SK-N-SH (cell line): ENCODE measurements at regions not wholly inside any gene's neighbourhood (a gene's known extent, or its start where the extent isn't known, plus 50 kb on each side); places are given as distances from the start of the nearest gene placed in this dataset.

ENCODE experiments used
- CTCF ChIA-PET: fragments of 300-600, 350-600 bp; formaldehyde crosslinking; extraction: SDS; loops from one replicate; lab custom pipeline; 2021; lab: Yijun Ruan, JAX
- POLR2A ChIA-PET: fragments of 350-600 bp; sonication (Branson Sonifier 250); formaldehyde crosslinking; extraction: SDS; loops from one replicate; lab custom pipeline; 2020; ENCODE audit warnings: antibody characterized with exemption, inconsistent platforms; lab: Yijun Ruan, JAX
- DNase-seq: peaks from one replicate; pipeline ENCODE4 v3.0.0; 2012
- H2AFZ ChIP-seq: fragments of 200-600 bp; sonication (generic); 2 replicates; pipeline ENCODE4 v1.8.1; 2016; ENCODE audit warnings: antibody characterized with exemption, mild to moderate bottlenecking, low read depth
- H3F3A ChIP-seq: fragments of 200-600 bp; sonication (generic); replicated peaks from 2 replicates; pipeline ENCODE3; 2016; ENCODE audit warnings: antibody characterized with exemption, mild to moderate bottlenecking; ENCODE audit not compliant: insufficient read depth
- H3K27ac ChIP-seq, 2 experiments: fragments of 200-500 bp in 1 of 2; fragments of 200-600 bp in 1 of 2; sonication (Bioruptor generic) in 1 of 2; sonication (generic), shearing (Covaris generic) in 1 of 2; 2 replicates each; pipeline versions ENCODE4 v1.5.1 to v1.6.1; 2014 to 2016; ENCODE audit warnings: low read depth in 2 of 2, inconsistent platforms in 1 of 2, low read length in 1 of 2, mild to moderate bottlenecking in 1 of 2, mixed read lengths in 1 of 2
- H3K27me3 ChIP-seq: fragments of 200-600 bp; sonication (generic), shearing (Covaris generic); 2 replicates; pipeline ENCODE4 v1.6.1; 2016; ENCODE audit warnings: mixed run types; ENCODE audit not compliant: insufficient read depth
- H3K36me3 ChIP-seq, 2 experiments: fragments of 200-500 bp in 1 of 2; fragments of 200-600 bp in 1 of 2; sonication (Bioruptor generic) in 1 of 2; sonication (generic) in 1 of 2; replicated peaks in 1 of 2; 2 replicates each; pipeline versions ENCODE3 to v1.5.1; 2014 to 2016; ENCODE audit warnings: low read length in 1 of 2, mild to moderate bottlenecking in 1 of 2; ENCODE audit not compliant: insufficient read depth in 2 of 2, control insufficient read depth in 1 of 2
- H3K4me1 ChIP-seq, 2 experiments: fragments of 200-500 bp in 1 of 2; fragments of 200-600 bp in 1 of 2; sonication (Bioruptor generic) in 1 of 2; sonication (generic), shearing (Covaris generic) in 1 of 2; 2 replicates each; pipeline versions ENCODE4 v1.5.1 to v1.6.1; 2014 to 2016; ENCODE audit warnings: low read depth in 1 of 2, low read length in 1 of 2, mixed run types in 1 of 2; ENCODE audit not compliant: insufficient read depth in 2 of 2, control insufficient read depth in 1 of 2
- H3K4me2 ChIP-seq: fragments of 200-600 bp; sonication (generic), shearing (Covaris generic); 2 replicates; pipeline ENCODE4 v1.6.1; 2017; ENCODE audit warnings: mixed run types
- H3K4me3 ChIP-seq, 2 experiments: fragments of 200-500 bp in 1 of 2; fragments of 200-600 bp in 1 of 2; sonication (Bioruptor generic) in 1 of 2; sonication (generic), shearing (Covaris generic) in 1 of 2; 2 replicates each; pipeline versions ENCODE4 v1.5.1 to v1.8.1; 2014 to 2016; ENCODE audit warnings: low read depth in 2 of 2, inconsistent platforms in 1 of 2, low read length in 1 of 2, mild to moderate bottlenecking in 1 of 2, mixed read lengths in 1 of 2, moderate library complexity in 1 of 2
- H3K79me2 ChIP-seq: fragments of 200-600 bp; sonication (generic); 2 replicates; pipeline ENCODE4 v1.8.1; 2017; ENCODE audit warnings: mild to moderate bottlenecking; ENCODE audit not compliant: insufficient read depth
- H3K9ac ChIP-seq: fragments of 200-600 bp; sonication (generic); 2 replicates; pipeline ENCODE4 v1.6.1; 2017; ENCODE audit warnings: mixed run types
- H3K9me2 ChIP-seq: fragments of 200-600 bp; sonication (generic); 2 replicates; pipeline ENCODE4 v1.6.1; 2017; ENCODE audit warnings: mixed run types
- H3K9me3 ChIP-seq: fragments of 200-600 bp; sonication (generic); 2 replicates; pipeline ENCODE4 v1.6.1; 2017; ENCODE audit warnings: mixed run types, mild to moderate bottlenecking, moderate library complexity
- H4K20me1 ChIP-seq: fragments of 200-600 bp; sonication (generic); 2 replicates; pipeline ENCODE4 v1.6.1; 2017; ENCODE audit warnings: mild to moderate bottlenecking, mixed run types; ENCODE audit not compliant: insufficient read depth
- CHD2 ChIP-seq: fragments of 150-350 bp; IDR thresholded peaks from 2 replicates; pipeline ENCODE4 v1.6.1; 2018; ENCODE audit warnings: low read length; ENCODE audit not compliant: partially characterized antibody
- ELF1 ChIP-seq: IDR thresholded peaks from 2 replicates; pipeline ENCODE4 v1.4.0; 2012
- EZH2phosphoT487 ChIP-seq: fragments of 200-600 bp; sonication (generic); IDR thresholded peaks from 2 replicates; pipeline ENCODE4 v1.6.1; 2017; ENCODE audit warnings: low read depth, mixed run types, mild to moderate bottlenecking, antibody characterized with exemption, moderate library complexity, borderline replicate concordance
- GABPA ChIP-seq: IDR thresholded peaks from 2 replicates; pipeline ENCODE4 v1.4.0; 2012; ENCODE audit warnings: low read depth, mild to moderate bottlenecking
- GATA2 ChIP-seq: sonication (generic); formaldehyde crosslinking; IDR thresholded peaks from 2 replicates; pipeline ENCODE4 v1.5.0; 2020; ENCODE audit warnings: mild to moderate bottlenecking, missing genetic modification reagents
- JUND ChIP-seq: IDR thresholded peaks from 2 replicates; pipeline ENCODE4 v1.4.0; 2012
- MXI1 ChIP-seq: IDR thresholded peaks from 2 replicates; pipeline ENCODE4 v1.6.1; 2012; ENCODE audit warnings: mild to moderate bottlenecking, low read depth, low read length, improper control_type of control experiment
- NFIC ChIP-seq: IDR thresholded peaks from 2 replicates; pipeline ENCODE4 v1.4.0; 2012; ENCODE audit warnings: borderline replicate concordance
- RFX5 ChIP-seq: IDR thresholded peaks from 2 replicates; pipeline ENCODE4 v1.6.1; 2012; ENCODE audit warnings: mild to moderate bottlenecking, improper control_type of control experiment, low read length
- RXRA ChIP-seq: IDR thresholded peaks from 2 replicates; pipeline ENCODE4 v1.4.0; 2012; ENCODE audit warnings: low read depth, mild to moderate bottlenecking, borderline replicate concordance
- SIN3A ChIP-seq: IDR thresholded peaks from 2 replicates; pipeline ENCODE4 v1.6.1; 2012; ENCODE audit warnings: low read depth, mild to moderate bottlenecking, low read length, moderate library complexity, borderline replicate concordance
- SMC3 ChIP-seq: IDR thresholded peaks from 2 replicates; pipeline ENCODE4 v1.6.1; 2012; ENCODE audit warnings: low read depth, low read length, improper control_type of control experiment
- TAF1 ChIP-seq: IDR thresholded peaks from 2 replicates; pipeline ENCODE4 v1.6.1; 2012; ENCODE audit warnings: low read depth, mild to moderate bottlenecking, low read length, moderate library complexity, borderline replicate concordance
- TEAD4 ChIP-seq: IDR thresholded peaks from 2 replicates; pipeline ENCODE4 v1.4.0; 2012; ENCODE audit warnings: mild to moderate bottlenecking, borderline replicate concordance; ENCODE audit not compliant: insufficient read depth
- YY1 ChIP-seq: IDR thresholded peaks from 2 replicates; pipeline ENCODE4 v1.4.0; 2012; ENCODE audit warnings: low read depth, mild to moderate bottlenecking
- WGBS: methylation state at CpG from one replicate; pipeline ENCODE4 v1.1.6; 2017; ENCODE audit warnings: low lambda C conversion rate; 5-methylcytosine and 5-hydroxymethylcytosine counted together
- TF ChIP-seq, protein P1 (sequence below): IDR thresholded peaks from 2 replicates; pipeline ENCODE4 v1.4.0; 2012; ENCODE audit warnings: low read depth, borderline replicate concordance
- TF ChIP-seq, protein P2 (sequence below): IDR thresholded peaks from 2 replicates; pipeline ENCODE4 v1.4.0; 2012; ENCODE audit warnings: low read depth
- TF ChIP-seq, protein P3 (sequence below): IDR thresholded peaks from 2 replicates; pipeline ENCODE4 v1.6.1; 2012; ENCODE audit warnings: mild to moderate bottlenecking, low read depth, low read length, moderate library complexity
- TF ChIP-seq, protein P4 (sequence below): IDR thresholded peaks from 2 replicates; pipeline ENCODE4 v1.4.0; 2012; ENCODE audit warnings: low read depth, borderline replicate concordance

DNA sequence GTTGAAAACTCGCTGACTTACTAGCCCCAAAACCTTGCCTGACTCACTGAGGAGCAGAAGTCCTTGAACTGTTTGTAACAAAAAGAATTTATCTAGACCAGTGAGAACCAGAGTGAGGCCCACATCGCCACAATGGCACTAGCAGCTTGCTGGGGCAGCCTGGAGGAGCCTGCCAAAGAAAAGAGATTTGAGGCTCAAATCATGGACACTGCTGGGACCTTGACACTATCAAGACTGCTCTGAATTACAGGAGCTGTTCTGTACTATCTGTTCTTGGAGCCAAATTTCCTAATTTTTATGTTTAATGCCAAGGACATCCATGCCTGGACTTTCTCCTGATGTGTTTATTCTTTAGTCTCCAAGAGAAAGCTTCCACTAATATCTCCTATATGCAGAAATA lies 82.0 kb upstream of the JCAD start:
- Histone ChIP-seq H3K9me2 (no peaks in the 10 kb centered on the region), H3K4me2 (no peak overlapping the region), H3K4me3 (no peak overlapping the region), H3K9me3 (no peaks in the 10 kb centered on the region), H3K27me3 (no peaks in the 10 kb centered on the region)
- ChIA-PET CTCF (no interaction called here), POLR2A (no interaction called here)
- no peak for DNase-seq
- WGBS, result 75% methylated on average over 2 of the region's 2 CpGs
- TF ChIP-seq ELF1, result no peak
- TF ChIP-seq, protein P1, sequence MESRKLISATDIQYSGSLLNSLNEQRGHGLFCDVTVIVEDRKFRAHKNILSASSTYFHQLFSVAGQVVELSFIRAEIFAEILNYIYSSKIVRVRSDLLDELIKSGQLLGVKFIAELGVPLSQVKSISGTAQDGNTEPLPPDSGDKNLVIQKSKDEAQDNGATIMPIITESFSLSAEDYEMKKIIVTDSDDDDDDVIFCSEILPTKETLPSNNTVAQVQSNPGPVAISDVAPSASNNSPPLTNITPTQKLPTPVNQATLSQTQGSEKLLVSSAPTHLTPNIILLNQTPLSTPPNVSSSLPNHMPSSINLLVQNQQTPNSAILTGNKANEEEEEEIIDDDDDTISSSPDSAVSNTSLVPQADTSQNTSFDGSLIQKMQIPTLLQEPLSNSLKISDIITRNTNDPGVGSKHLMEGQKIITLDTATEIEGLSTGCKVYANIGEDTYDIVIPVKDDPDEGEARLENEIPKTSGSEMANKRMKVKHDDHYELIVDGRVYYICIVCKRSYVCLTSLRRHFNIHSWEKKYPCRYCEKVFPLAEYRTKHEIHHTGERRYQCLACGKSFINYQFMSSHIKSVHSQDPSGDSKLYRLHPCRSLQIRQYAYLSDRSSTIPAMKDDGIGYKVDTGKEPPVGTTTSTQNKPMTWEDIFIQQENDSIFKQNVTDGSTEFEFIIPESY, result no peak
- TF ChIP-seq TAF1, result no peak
- no peak for TF ChIP-seq TEAD4
- no peak for TF ChIP-seq MXI1
- no peak for TF ChIP-seq SIN3A
- TF ChIP-seq YY1, result no peak
- no peak for TF ChIP-seq SMC3
- TF ChIP-seq NFIC, result no peak
- no peak for TF ChIP-seq EZH2phosphoT487
- no peak for TF ChIP-seq RXRA
- TF ChIP-seq, protein P2, sequence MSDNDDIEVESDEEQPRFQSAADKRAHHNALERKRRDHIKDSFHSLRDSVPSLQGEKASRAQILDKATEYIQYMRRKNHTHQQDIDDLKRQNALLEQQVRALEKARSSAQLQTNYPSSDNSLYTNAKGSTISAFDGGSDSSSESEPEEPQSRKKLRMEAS, result no peak
- TF ChIP-seq CHD2, result no peak
- TF ChIP-seq, protein P3, sequence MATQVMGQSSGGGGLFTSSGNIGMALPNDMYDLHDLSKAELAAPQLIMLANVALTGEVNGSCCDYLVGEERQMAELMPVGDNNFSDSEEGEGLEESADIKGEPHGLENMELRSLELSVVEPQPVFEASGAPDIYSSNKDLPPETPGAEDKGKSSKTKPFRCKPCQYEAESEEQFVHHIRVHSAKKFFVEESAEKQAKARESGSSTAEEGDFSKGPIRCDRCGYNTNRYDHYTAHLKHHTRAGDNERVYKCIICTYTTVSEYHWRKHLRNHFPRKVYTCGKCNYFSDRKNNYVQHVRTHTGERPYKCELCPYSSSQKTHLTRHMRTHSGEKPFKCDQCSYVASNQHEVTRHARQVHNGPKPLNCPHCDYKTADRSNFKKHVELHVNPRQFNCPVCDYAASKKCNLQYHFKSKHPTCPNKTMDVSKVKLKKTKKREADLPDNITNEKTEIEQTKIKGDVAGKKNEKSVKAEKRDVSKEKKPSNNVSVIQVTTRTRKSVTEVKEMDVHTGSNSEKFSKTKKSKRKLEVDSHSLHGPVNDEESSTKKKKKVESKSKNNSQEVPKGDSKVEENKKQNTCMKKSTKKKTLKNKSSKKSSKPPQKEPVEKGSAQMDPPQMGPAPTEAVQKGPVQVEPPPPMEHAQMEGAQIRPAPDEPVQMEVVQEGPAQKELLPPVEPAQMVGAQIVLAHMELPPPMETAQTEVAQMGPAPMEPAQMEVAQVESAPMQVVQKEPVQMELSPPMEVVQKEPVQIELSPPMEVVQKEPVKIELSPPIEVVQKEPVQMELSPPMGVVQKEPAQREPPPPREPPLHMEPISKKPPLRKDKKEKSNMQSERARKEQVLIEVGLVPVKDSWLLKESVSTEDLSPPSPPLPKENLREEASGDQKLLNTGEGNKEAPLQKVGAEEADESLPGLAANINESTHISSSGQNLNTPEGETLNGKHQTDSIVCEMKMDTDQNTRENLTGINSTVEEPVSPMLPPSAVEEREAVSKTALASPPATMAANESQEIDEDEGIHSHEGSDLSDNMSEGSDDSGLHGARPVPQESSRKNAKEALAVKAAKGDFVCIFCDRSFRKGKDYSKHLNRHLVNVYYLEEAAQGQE, result no peak
- no peak for TF ChIP-seq JUND
- TF ChIP-seq, protein P4, sequence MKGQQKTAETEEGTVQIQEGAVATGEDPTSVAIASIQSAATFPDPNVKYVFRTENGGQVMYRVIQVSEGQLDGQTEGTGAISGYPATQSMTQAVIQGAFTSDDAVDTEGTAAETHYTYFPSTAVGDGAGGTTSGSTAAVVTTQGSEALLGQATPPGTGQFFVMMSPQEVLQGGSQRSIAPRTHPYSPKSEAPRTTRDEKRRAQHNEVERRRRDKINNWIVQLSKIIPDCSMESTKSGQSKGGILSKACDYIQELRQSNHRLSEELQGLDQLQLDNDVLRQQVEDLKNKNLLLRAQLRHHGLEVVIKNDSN, result no peak
- TF ChIP-seq RFX5, result no peak
- TF ChIP-seq GATA2, result no peak
- no peak for TF ChIP-seq GABPA
- TF ChIP-seq, all 33 proteins: peak for 0
- no peaks in the 10 kb centered on the region for H3F3A ChIP-seq
- H3K79me2 ChIP-seq, result no peaks in the 10 kb centered on the region
- H3K27ac ChIP-seq, result no peak overlapping the region
- no peaks in the 10 kb centered on the region for H4K20me1 ChIP-seq
- no peaks in the 10 kb centered on the region for H3K4me1 ChIP-seq
- no peak overlapping the region for H2AFZ ChIP-seq
- no peaks in the 10 kb centered on the region for H3K36me3 ChIP-seq
- no peak overlapping the region for H3K9ac ChIP-seq
